ENCODE measurements at regions not wholly inside any gene's neighbourhood (a gene's known extent, or its start where the extent isn't known, plus 50 kb on each side); places are given as distances from the start of the nearest gene placed in this dataset.

GRCh38 chr2:187274146-187274545 lies 173.9 kb downstream of the CALCRL start:
- no peak for TF ChIP-seq SP1 (IDR thresholded peaks at IDR 0.05)
- TF ChIP-seq NFRKB (IDR thresholded peaks at IDR 0.05) = no peak
- TF ChIP-seq PKNOX1 (IDR thresholded peaks at IDR 0.05) = no peak
- TF ChIP-seq ZNF384 (IDR thresholded peaks at IDR 0.05) = no peak
- TF ChIP-seq ARNT (IDR thresholded peaks at IDR 0.05) = no peak
- TF ChIP-seq FOXK2 (IDR thresholded peaks at IDR 0.05) = no peak
- TF ChIP-seq LEF1 (IDR thresholded peaks at IDR 0.05; ENCODE audit: borderline replicate concordance) = no peak
- TF ChIP-seq BHLHE40 (IDR thresholded peaks at IDR 0.05; ENCODE audit: borderline replicate concordance) = no peak
- no peak for TF ChIP-seq FOXA1 (IDR thresholded peaks at IDR 0.05)
- no peak for TF ChIP-seq HDGF (IDR thresholded peaks at IDR 0.05; ENCODE audit: borderline replicate concordance)
- TF ChIP-seq SUZ12 (IDR thresholded peaks at IDR 0.05) = no peak
- TF ChIP-seq TARDBP (IDR thresholded peaks at IDR 0.05) = no peak
- no peak for TF ChIP-seq CTBP1 (IDR thresholded peaks at IDR 0.05; ENCODE audit: borderline replicate concordance)
- no peak for TF ChIP-seq ELF4 (IDR thresholded peaks at IDR 0.05)
- TF ChIP-seq FOXM1 (IDR thresholded peaks at IDR 0.05; ENCODE audit: borderline replicate concordance) = no peak
- DNase-seq (ENCODE audit: extremely low spot score) = no peak
- ChIA-PET POLR2A (no interaction called here), CTCF (no interaction called here)

- no peak for TF ChIP-seq ZNF384 (IDR thresholded peaks at IDR 0.05)
- no peak for TF ChIP-seq FOXM1 (IDR thresholded peaks at IDR 0.05; ENCODE audit: borderline replicate concordance)
- TF ChIP-seq PKNOX1 (IDR thresholded peaks at IDR 0.05) = no peak
- TF ChIP-seq ARNT (IDR thresholded peaks at IDR 0.05) = no peak
- DNase-seq (ENCODE audit: extremely low spot score) = no peak
- POLR2A ChIA-PET = no interaction called here
- CTCF ChIA-PET = no interaction called here
Measured at GRCh38 chr2:187272255-187272654, 175.8 kb downstream of the CALCRL start.

- POLR2A ChIA-PET = no interaction called here
- CTCF ChIA-PET = no interaction called here
- DNase-seq (ENCODE audit: extremely low spot score) = no peak
- no peak for TF ChIP-seq SUZ12 (IDR thresholded peaks at IDR 0.05)
- TF ChIP-seq PKNOX1 (IDR thresholded peaks at IDR 0.05) = no peak
- no peak for TF ChIP-seq LEF1 (IDR thresholded peaks at IDR 0.05; ENCODE audit: borderline replicate concordance)
- TF ChIP-seq FOXM1 (IDR thresholded peaks at IDR 0.05; ENCODE audit: borderline replicate concordance) = no peak
- TF ChIP-seq L3MBTL2 (conservative IDR thresholded peaks at IDR 0.05) = no peak
- no peak for TF ChIP-seq TARDBP (IDR thresholded peaks at IDR 0.05)
- no peak for TF ChIP-seq FOXA1 (IDR thresholded peaks at IDR 0.05)
- TF ChIP-seq FOXK2 (IDR thresholded peaks at IDR 0.05) = no peak
- TF ChIP-seq CTBP1 (IDR thresholded peaks at IDR 0.05; ENCODE audit: borderline replicate concordance) = no peak
- no peak for TF ChIP-seq ARNT (IDR thresholded peaks at IDR 0.05)
- no peak for TF ChIP-seq SP1 (IDR thresholded peaks at IDR 0.05)
- TF ChIP-seq BHLHE40 (IDR thresholded peaks at IDR 0.05; ENCODE audit: borderline replicate concordance) = no peak
- no peak for TF ChIP-seq NFRKB (IDR thresholded peaks at IDR 0.05)
- TF ChIP-seq ZNF384 (IDR thresholded peaks at IDR 0.05) = no peak
- no peak for TF ChIP-seq ELF4 (IDR thresholded peaks at IDR 0.05)
- no peak for TF ChIP-seq HDGF (IDR thresholded peaks at IDR 0.05; ENCODE audit: borderline replicate concordance)
Measured at GRCh38 chr2:187271825-187272224, 176.2 kb downstream of the CALCRL start.

- CTCF ChIA-PET = no interaction called here
- no peak for TF ChIP-seq NFRKB (IDR thresholded peaks at IDR 0.05)
- POLR2A ChIA-PET = no interaction called here
- DNase-seq (ENCODE audit: extremely low spot score) = no peak
Measured at GRCh38 chr2:187266645-187267044, 181.4 kb downstream of the CALCRL start.

GRCh38 chr2:187266147-187266546 lies 181.9 kb downstream of the CALCRL start:
- POLR2A ChIA-PET = no interaction called here
- CTCF ChIA-PET = no interaction called here

GRCh38 chr2:187264612-187265011 lies 183.4 kb downstream of the CALCRL start:
- DNase-seq (ENCODE audit: extremely low spot score) = no peak
- CTCF ChIA-PET = no interaction called here
- TF ChIP-seq ZNF384 (IDR thresholded peaks at IDR 0.05) (no peak), FOXM1 (IDR thresholded peaks at IDR 0.05; ENCODE audit: borderline replicate concordance) (no peak), LEF1 (IDR thresholded peaks at IDR 0.05; ENCODE audit: borderline replicate concordance) (no peak), L3MBTL2 (conservative IDR thresholded peaks at IDR 0.05) (no peak), PKNOX1 (IDR thresholded peaks at IDR 0.05) (no peak), FOXA1 (IDR thresholded peaks at IDR 0.05) (no peak), FOXK2 (IDR thresholded peaks at IDR 0.05) (no peak), ELF4 (IDR thresholded peaks at IDR 0.05) (no peak), ARNT (IDR thresholded peaks at IDR 0.05) (no peak), SP1 (IDR thresholded peaks at IDR 0.05) (no peak), TARDBP (IDR thresholded peaks at IDR 0.05) (no peak), NFRKB (IDR thresholded peaks at IDR 0.05) (no peak), HDGF (IDR thresholded peaks at IDR 0.05; ENCODE audit: borderline replicate concordance) (no peak), BHLHE40 (IDR thresholded peaks at IDR 0.05; ENCODE audit: borderline replicate concordance) (no peak), SUZ12 (IDR thresholded peaks at IDR 0.05) (no peak), CTBP1 (IDR thresholded peaks at IDR 0.05; ENCODE audit: borderline replicate concordance) (no peak)
- POLR2A ChIA-PET = no interaction called here

More at GRCh38 chr2:187266147-187266546, 181.9 kb downstream of the CALCRL start:
- DNase-seq (ENCODE audit: extremely low spot score) = no peak
- TF ChIP-seq CTBP1 (IDR thresholded peaks at IDR 0.05; ENCODE audit: borderline replicate concordance) (no peak), LEF1 (IDR thresholded peaks at IDR 0.05; ENCODE audit: borderline replicate concordance) (no peak), NFRKB (IDR thresholded peaks at IDR 0.05) (no peak), L3MBTL2 (conservative IDR thresholded peaks at IDR 0.05) (no peak), SUZ12 (IDR thresholded peaks at IDR 0.05) (no peak)
